HG03457 (cell line): ENCODE measurements at regions not wholly inside any gene's neighbourhood (a gene's known extent, or its start where the extent isn't known, plus 50 kb on each side); places are given as distances from the start of the nearest gene placed in this dataset.
"Not testable (repeated sequence)": the region's sequence is repeated elsewhere in the genome, so short reads cannot be mapped to it uniquely, and the experiment has no call there.

Source experiments
- ATAC-seq: cut with Tn5 transposase; IDR thresholded peaks from one replicate; pipeline ENCODE4 v1.9.1; 2021; ENCODE audit warnings: moderate number of reproducible peaks; ENCODE audit not compliant: unreplicated experiment

- ATAC-seq = no peak
These were observed 364.6 kb downstream of the OSR1 start for GRCh38 chr2:18993756-18994338.

DNA sequence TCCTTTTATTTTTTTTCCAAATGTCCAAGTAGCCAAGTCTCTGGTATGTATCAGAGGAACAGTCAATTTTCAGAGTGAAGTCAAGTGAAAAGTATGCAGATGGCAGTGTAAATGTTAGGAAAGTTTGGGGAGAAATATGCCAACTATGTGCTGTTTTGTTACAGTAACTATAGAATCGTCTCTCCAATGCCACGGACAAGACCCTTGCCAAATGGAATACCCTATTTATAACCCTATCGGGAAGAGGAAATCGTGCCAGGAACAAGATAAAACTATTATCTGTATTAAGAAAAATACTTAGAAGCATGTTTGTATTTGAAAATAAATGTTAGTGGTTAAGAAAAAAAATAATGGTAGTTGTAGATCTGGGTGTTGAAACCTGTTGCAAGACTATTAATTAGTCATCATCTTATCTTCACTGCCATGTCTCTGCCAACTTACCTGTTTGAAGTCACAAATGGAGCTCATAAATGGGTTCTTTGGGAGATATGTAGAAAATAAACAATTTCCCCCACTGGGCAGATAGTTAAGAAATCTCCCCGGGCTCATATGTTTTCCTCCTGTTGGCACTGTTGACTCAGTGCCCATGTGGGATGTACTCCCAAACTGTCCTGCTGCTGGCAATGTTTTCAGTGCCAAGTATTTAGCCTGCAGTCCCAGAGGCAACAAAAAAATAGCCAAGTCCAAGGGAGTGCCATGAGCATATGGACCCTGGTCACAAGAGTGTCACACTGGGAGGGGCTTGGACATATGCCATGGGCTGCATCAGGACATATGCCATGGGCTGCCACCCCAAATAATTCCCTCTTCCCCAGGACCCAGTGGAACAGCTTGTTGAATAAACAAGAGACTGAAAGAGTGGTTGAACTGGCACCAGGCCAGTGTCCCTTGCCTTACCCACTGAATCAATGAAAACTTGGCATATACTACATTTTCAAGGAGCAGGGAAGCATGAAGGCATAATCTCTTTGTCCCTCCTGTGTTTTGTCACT lies 366.9 kb downstream of the OSR1 start:
- ATAC-seq = no peak

- no peak for ATAC-seq
These were observed 369.7 kb downstream of the OSR1 start for GRCh38 chr2:18988631-18989232.

GRCh38 chr2:18987592-18988073 lies 370.8 kb downstream of the OSR1 start:
- ATAC-seq = no peak

DNA sequence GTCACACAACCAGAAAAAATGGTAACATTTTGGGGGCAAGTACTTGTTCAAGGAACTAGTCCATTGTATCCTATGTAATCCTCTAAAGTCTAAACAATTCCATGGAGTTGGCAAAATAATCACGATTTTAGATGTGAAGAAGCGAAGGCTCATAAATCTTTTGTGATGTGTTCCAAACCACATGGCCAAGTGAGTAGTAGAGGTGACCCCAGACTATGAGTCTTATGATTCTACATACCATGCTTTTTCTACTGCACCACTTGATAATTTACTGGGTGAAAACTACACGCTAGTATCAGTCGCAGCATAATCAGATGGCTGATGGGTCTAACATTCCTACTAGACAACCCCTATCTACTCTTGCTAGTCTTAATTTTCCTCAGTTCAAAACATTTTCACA lies 371.4 kb downstream of the OSR1 start:
- no peak for ATAC-seq

- no peak for ATAC-seq
These were observed 372.4 kb downstream of the OSR1 start for GRCh38 chr2:18986046-18986445.

- no peak for ATAC-seq
These were observed 377.5 kb downstream of the OSR1 start for GRCh38 chr2:18980786-18981430.

GRCh38 chr2:18980104-18980785 lies 378.2 kb downstream of the OSR1 start:
- no peak for ATAC-seq

DNA sequence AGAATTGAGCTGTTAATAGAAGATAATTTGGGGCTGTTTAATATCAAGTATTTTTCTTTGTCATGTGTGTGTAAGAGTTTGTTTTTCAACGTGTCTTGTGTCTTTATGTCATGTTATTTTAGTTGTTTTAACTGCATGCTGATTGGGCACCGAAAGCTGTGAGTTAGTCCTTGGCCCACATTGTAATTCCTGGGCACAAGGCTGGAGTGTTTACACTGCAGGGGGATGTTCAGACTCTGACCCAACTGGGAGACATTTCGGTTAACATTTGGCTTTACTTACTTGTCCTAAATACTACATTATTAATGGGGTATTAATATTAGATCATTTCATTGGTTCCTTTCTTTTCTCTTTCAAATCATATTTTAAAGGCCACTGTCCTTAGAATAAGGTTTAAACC lies 381.0 kb downstream of the OSR1 start:
- ATAC-seq = no peak

GRCh38 chr2:18976168-18976961 lies 382.1 kb downstream of the OSR1 start:
- peak; percentile 94 for ATAC-seq

- no peak for ATAC-seq
These were observed 382.8 kb downstream of the OSR1 start for GRCh38 chr2:18975506-18976167.

- no peak for ATAC-seq
These were observed 382.3 kb upstream of the NT5C1B start for GRCh38 chr2:18971628-18972027.

- ATAC-seq = no peak
These were observed 381.7 kb upstream of the NT5C1B start for GRCh38 chr2:18971069-18971378.

DNA sequence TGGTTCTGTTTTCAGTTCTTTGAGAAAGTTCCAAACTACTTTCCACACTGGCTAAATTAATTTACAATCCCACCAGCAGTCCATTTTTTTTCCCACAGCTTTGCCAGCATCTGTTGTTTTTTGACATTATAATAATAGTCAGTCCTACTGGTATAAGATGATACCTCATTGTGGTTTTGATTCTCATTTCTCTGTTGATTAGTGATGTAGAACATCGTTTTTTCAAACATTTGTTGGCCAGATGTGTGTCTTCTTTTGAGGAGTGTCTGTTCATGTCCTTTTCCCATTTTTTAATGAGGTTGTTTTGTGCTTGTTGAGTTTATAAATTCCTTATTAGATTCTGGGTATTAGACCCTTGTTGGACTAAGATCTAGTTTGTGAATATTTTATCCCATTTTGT lies 376.8 kb upstream of the NT5C1B start:
- ATAC-seq = no peak

GRCh38 chr2:18963739-18964256 lies 374.4 kb upstream of the NT5C1B start:
- not testable (repeated sequence) for ATAC-seq

GRCh38 chr2:18961991-18962421 lies 372.6 kb upstream of the NT5C1B start:
- no peak for ATAC-seq

- no peak for ATAC-seq
These were observed 370.8 kb upstream of the NT5C1B start for GRCh38 chr2:18959952-18960717.

GRCh38 chr2:18959200-18959599 lies 369.8 kb upstream of the NT5C1B start:
- no peak for ATAC-seq
